Large intestine (tissue), 3 donors: ENCODE measurements at regions not wholly inside any gene's neighbourhood (a gene's known extent, or its start where the extent isn't known, plus 50 kb on each side); places are given as distances from the start of the nearest gene placed in this dataset.

Experiments
- DNase-seq, 2 donors: peaks; one replicate each; pipeline versions ENCODE4 v3.0.0 to v3.0.0-alpha.2; 2013
- H3K27ac ChIP-seq: one replicate; pipeline ENCODE4 v1.5.1; 2013; ENCODE audit warnings: low read length
- H3K27me3 ChIP-seq: 2 replicates; pipeline ENCODE4 v1.6.1; 2013; ENCODE audit warnings: low read length; ENCODE audit not compliant: control insufficient read depth, insufficient read depth
- H3K36me3 ChIP-seq: 2 replicates; pipeline ENCODE4 v1.6.1; 2013; ENCODE audit warnings: low read length; ENCODE audit not compliant: control insufficient read depth, insufficient read depth
- H3K4me1 ChIP-seq: one replicate; pipeline ENCODE4 v1.6.1; 2013; ENCODE audit warnings: low read length; ENCODE audit not compliant: control insufficient read depth, insufficient read depth
- H3K4me3 ChIP-seq: one replicate; pipeline ENCODE4 v1.5.1; 2013; ENCODE audit warnings: low read length
- H3K9me3 ChIP-seq: one replicate; pipeline ENCODE4 v1.6.1; 2013; ENCODE audit warnings: mild to moderate bottlenecking, low read depth, low read length, moderate library complexity; ENCODE audit not compliant: control insufficient read depth
- WGBS: methylation state at CpG from one replicate; pipeline ENCODE4 v1.1.5; 2013; ENCODE audit warnings: low lambda C conversion rate; ENCODE audit not compliant: insufficient coverage; 5-methylcytosine and 5-hydroxymethylcytosine counted together

DNA sequence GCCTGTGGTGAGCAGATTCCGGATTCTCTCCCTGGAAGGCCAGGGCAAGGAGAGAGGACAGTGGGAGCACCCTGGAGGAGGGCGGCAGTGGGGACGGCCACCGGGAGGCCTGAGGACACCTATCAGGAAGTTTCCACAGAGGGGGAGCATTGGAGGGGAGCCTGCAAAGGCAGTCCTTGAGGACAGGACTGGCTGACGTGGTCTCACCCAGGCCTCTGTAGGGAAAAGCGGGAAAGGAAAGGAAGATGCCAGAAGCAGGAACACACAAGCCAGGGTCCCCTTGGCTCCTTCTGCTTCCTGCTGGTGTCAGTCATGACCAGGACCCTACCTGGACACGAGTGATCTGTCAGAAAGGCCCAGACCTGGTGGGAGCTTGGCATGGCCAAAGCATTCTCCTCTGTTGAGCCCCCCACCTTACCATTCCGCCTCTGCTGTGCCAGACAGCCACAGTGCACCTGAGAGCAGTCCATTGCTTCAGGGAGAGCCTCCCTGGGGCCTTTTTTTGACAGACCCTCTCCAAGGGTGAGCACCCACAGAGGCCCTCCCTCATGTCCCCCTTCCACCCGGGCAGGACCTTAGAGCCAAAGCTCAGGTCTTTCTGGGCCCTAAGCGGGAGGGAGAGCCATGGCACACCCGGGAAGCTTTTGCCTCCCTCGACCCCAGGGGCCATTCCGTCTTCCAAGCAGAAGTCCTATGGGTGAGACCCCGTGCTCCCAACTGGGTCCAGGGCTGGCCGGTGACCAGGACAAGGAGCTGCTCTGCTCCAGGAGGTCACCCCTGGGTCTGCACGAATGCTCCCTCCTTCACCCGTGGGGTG lies 333.1 kb downstream of the DYSF start:
- Histone ChIP-seq H3K27me3 (no peaks in the 10 kb centered on the region), H3K4me3 (no peak overlapping the region), H3K9me3 (peaks cover 4% of the 10 kb centered on the region), H3K36me3 (no peaks in the 10 kb centered on the region), H3K4me1 (peaks cover 7% of the 10 kb centered on the region), H3K27ac (no peak overlapping the region)
- no CpG with 5 or more reads among the region's 17 CpGs for WGBS
- no peak for DNase-seq

- H3K4me3 ChIP-seq = no peak overlapping the region
- WGBS = no CpG with 5 or more reads among the region's 23 CpGs
- peaks cover 4% of the 10 kb centered on the region for H3K9me3 ChIP-seq
- no peak for DNase-seq
- no peaks in the 10 kb centered on the region for H3K36me3 ChIP-seq
- H3K4me1 ChIP-seq = peaks cover 7% of the 10 kb centered on the region
- H3K27me3 ChIP-seq = no peaks in the 10 kb centered on the region
- H3K27ac ChIP-seq = no peak overlapping the region
Observed at GRCh38 chr2:71785516-71785981, 332.2 kb downstream of the DYSF start.

DNA sequence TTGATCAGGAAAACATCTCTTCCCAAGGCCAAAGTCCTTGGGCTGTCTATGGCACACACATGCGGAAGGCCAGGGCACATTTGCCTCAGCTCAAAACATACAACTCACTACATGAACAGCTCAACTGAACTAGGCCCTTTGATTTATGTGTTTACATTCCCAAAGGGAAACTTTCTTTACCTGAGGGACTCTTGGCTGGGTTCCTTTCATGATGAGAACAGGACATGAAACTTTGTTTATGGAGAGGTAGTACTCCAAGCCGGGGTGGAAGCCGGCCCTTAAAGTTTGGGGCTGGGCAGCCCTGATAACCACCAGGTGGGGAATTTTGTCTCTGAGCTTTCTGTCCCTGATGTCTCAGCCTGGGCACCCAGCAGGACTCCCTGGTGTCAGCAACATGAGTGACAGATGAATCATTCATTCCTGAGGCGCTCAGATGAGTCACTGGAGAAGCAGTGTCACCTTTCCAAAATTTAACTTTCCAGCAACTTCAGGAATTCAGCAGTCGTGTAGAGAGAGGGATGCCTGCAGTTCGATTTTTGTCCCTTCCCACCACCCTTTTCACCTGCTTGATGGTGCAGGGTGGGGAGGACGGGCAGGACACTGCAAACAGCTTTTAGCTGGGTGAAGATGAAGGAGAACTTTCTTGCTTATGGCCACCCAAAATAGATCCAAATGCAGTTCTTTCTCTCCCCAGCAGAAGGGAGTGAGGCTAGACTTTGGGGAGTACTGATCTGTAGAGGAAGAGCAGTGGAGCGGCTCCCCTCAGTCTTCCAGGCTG lies 331.6 kb downstream of the DYSF start:
- Histone ChIP-seq H3K4me1 (peaks cover 7% of the 10 kb centered on the region), H3K27ac (peak overlapping the region; percentile 11), H3K36me3 (no peaks in the 10 kb centered on the region), H3K9me3 (peaks cover 4% of the 10 kb centered on the region), H3K4me3 (no peak overlapping the region), H3K27me3 (no peaks in the 10 kb centered on the region)
- WGBS = no CpG with 5 or more reads among the region's 8 CpGs
- DNase-seq = peak; percentile 45 to 65

DNA sequence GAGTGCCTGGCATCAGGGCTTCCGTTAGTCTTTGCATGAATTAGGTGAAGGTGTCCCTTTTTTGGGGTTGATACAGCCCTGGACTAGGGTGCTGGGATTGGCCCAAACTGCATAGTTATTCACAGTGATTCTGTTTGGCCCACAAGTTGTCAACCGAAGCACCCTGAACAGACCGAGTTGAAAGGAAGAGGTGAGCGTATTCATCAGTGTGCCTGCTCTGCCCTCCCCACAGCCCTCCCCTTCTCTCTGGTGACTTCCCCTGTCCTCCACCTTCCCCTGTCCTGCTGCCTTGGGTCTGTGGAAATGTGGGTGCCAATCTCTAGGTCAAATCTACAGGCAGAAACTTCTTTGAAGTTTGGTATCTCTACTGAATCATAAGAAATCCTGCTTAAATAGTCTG lies 330.5 kb downstream of the DYSF start:
- Histone ChIP-seq H3K27me3 (no peaks in the 10 kb centered on the region), H3K4me1 (peaks cover 7% of the 10 kb centered on the region), H3K4me3 (no peak overlapping the region), H3K27ac (no peak overlapping the region), H3K9me3 (peaks cover 4% of the 10 kb centered on the region), H3K36me3 (no peaks in the 10 kb centered on the region)
- DNase-seq = no peak
- WGBS = no CpG with 5 or more reads among the region's 4 CpGs

- DNase-seq = no peak
- no peaks in the 10 kb centered on the region for H3K36me3 ChIP-seq
- no peak overlapping the region for H3K4me3 ChIP-seq
- peaks cover 7% of the 10 kb centered on the region for H3K4me1 ChIP-seq
- H3K27ac ChIP-seq = no peak overlapping the region
- no peaks in the 10 kb centered on the region for H3K27me3 ChIP-seq
- peaks cover 4% of the 10 kb centered on the region for H3K9me3 ChIP-seq
Observed at GRCh38 chr2:71783215-71783614, 329.9 kb downstream of the DYSF start.

DNA sequence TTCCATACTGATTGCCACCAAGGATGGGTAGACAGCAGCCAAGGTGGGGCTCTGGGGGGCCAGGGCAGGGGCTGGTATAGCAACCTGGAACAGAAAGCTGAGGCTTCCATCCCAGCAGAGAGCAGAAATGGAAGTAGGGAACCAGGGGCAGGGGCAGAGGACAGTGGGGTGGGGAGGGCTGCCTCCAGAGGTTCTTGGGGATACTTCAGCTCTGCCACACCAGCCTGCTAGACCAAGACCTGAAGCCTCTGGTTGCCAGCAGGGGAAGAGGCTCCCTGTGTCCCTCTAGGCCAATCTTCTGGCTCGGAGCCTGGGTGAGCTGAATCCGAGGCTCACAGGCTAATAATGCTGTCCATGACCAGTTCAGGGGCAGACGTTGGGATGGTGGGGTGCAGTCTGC lies 329.0 kb downstream of the DYSF start:
- H3K4me3 ChIP-seq = no peak overlapping the region
- no peaks in the 10 kb centered on the region for H3K36me3 ChIP-seq
- WGBS = no CpG with 5 or more reads among the region's 3 CpGs
- H3K4me1 ChIP-seq = peaks cover 7% of the 10 kb centered on the region
- no peaks in the 10 kb centered on the region for H3K27me3 ChIP-seq
- no peak overlapping the region for H3K27ac ChIP-seq
- H3K9me3 ChIP-seq = peaks cover 4% of the 10 kb centered on the region
- no peak for DNase-seq

DNA sequence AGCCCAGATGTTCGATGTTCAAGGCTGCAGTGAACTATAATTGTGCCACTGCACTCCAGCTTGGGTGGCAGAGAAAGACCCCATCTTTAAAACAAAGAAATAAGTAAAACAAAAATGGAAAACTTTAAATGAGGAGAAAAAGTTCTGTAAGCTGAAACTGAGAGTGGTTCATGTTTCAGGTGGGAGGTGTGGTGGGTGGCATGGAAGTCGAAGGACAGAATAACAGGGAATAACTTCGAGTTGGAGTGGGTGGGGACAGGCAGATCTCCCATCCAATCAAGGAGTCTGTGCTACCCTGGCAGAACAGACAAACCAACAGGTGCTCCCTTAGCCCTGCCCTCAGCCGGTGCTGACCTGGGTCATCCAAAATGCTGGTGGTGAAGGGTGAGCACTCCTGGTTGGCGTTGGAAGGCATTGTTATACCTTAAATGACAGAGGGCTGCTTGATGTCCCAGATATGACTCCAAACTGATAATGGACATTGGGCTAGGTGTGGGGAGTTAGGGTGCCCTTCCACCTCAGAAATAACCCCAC lies 328.4 kb downstream of the DYSF start:
- no peak for DNase-seq
- Histone ChIP-seq H3K4me1 (peaks cover 7% of the 10 kb centered on the region), H3K27ac (no peak overlapping the region), H3K27me3 (no peaks in the 10 kb centered on the region), H3K36me3 (no peaks in the 10 kb centered on the region), H3K9me3 (peaks cover 4% of the 10 kb centered on the region), H3K4me3 (no peak overlapping the region)
- 100% methylated on average over 1 of the region's 5 CpGs for WGBS

GRCh38 chr2:71780162-71780561 lies 326.8 kb downstream of the DYSF start:
- no peak for DNase-seq
- WGBS = 100% methylated on average over 1 of the region's 7 CpGs
- H3K27me3 ChIP-seq = no peaks in the 10 kb centered on the region
- H3K4me3 ChIP-seq = no peak overlapping the region
- H3K36me3 ChIP-seq = no peaks in the 10 kb centered on the region
- H3K27ac ChIP-seq = no peak overlapping the region
- H3K9me3 ChIP-seq = no peaks in the 10 kb centered on the region
- peaks cover 5% of the 10 kb centered on the region for H3K4me1 ChIP-seq

GRCh38 chr2:71779774-71780105 lies 326.4 kb downstream of the DYSF start:
- Histone ChIP-seq H3K27me3 (no peaks in the 10 kb centered on the region), H3K27ac (no peak overlapping the region), H3K36me3 (no peaks in the 10 kb centered on the region), H3K9me3 (no peaks in the 10 kb centered on the region), H3K4me3 (no peak overlapping the region), H3K4me1 (peaks cover 1% of the 10 kb centered on the region)
- DNase-seq = no peak

GRCh38 chr2:71778936-71779773 lies 325.8 kb downstream of the DYSF start:
- no peaks in the 10 kb centered on the region for H3K36me3 ChIP-seq
- no peak overlapping the region for H3K4me3 ChIP-seq
- H3K27ac ChIP-seq = no peak overlapping the region
- no peaks in the 10 kb centered on the region for H3K9me3 ChIP-seq
- WGBS = no CpG with 5 or more reads among the region's 8 CpGs
- no peak for DNase-seq
- no peaks in the 10 kb centered on the region for H3K4me1 ChIP-seq
- no peaks in the 10 kb centered on the region for H3K27me3 ChIP-seq
